ENCODE measurements at regions not wholly inside any gene's neighbourhood (a gene's known extent, or its start where the extent isn't known, plus 50 kb on each side); places are given as distances from the start of the nearest gene placed in this dataset.

- TF ChIP-seq CTCF (conservative IDR thresholded peaks at IDR 0.05; ENCODE audit: low read depth, low read length) (no peak), EZH2 (IDR thresholded peaks at IDR 0.05; ENCODE audit: borderline replicate concordance, low read depth, low read length, poor library complexity, severe bottlenecking) (no peak)
Measured at GRCh38 chr13:59384154-59384553, 779.6 kb downstream of the DIAPH3 start.

Measured in A673 (cell line).